NCI-H146 treated with DMSO at 0.1 percent for 48 hours (cell line): ENCODE measurements at regions not wholly inside any gene's neighbourhood (a gene's known extent, or its start where the extent isn't known, plus 50 kb on each side); places are given as distances from the start of the nearest gene placed in this dataset.

ENCODE experiments used
- DNase-seq: peaks from one replicate; lab custom pipeline; 2025; ENCODE audit not compliant: unreplicated experiment; lab: John Stamatoyannopoulos, UW

DNA sequence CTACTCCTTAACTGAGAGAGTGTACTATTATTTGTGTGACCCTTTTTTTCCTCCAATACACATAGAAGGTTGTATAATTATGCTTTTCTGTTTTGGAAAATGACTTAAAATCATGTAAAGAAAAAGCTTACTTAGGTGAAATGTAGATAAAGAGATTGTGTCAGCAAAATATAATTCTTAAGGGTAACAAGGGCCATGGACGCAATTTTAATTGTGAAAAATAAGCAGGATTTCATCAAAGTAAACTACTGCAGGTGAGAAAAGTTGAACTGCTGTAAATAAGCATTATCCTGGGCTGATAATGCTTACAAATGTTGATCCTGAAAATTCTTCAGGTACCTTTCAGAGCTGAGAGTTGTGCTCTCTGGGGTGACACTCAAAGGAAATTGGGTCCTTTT is 141.5 kb downstream of the RPIA start:
- no peak for DNase-seq

DNA sequence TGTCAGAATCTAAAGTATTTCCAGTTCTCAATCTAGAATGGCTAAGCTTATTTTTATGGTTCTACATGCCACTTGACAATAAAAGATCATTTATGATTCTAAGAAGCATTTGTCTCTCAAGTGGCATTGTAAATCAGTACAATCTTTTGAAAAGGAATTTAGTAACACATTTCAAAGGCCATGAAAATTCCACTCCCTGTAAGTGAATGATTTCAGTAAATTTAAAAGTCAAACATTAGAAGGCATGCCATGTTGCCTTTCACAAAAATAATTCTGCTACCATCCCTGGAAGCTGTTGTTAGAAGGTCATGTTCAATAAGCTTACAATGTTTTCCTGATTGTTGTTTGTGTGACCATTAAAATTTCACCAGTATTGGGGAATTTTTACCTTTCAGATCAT is 142.9 kb downstream of the RPIA start:
- no peak for DNase-seq

DNA sequence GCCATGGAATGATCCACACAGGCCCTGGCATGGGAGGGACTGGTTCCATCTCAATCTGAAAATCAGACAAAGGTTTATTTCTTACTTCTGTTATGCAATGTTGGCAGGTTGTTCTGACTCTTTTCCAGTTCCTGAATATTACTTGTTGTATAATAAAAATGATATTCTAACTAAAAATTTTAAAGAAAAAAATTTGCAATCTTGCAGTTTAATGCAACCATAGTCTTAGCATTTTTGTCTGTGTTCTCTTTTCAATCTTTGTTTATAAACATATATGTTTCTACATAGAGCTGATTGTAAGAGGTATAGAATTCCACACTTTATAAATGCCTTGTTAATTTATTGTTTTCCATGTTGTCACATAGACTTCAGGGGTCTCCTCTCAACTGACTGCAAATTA is 143.4 kb downstream of the RPIA start:
- DNase-seq, result no peak

DNA sequence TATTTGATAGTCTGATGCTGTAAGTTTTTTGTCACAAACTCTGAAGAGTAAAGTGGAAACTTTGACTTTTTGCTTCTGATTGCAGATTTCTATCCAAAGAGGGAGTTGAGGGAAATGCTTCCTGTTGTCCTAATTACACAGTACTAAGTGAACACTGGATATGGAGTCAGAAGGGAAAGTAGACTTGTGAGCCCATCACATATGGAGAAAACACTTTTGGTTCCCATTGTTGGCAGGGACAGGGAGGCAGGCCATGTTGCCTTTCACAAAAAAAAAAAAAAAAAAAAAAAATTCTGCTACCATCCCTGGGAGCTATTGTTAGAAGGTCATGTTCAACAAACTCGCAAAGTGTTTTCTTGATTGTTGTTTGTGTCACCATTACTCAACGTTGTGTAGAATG is 144.3 kb downstream of the RPIA start:
- no peak for DNase-seq

DNA sequence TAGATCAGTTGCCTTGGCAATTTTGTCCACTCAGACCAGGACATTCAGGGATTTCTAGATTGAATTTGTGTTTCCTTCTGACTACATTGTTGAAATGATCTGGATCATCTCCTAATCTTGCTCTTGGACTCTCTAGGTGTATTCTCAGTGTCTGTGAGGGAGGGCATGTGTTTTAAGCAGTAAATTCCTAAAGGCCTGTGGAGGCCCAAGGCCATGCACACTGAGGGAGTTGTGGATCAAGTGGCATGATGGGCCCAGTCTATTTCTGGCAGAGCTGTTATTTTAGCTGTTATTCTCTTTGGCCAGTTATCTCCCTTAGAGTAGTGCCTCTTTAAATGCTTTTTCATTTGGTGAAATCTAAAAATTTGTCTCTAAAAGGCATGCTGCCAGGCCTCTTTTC is 144.9 kb downstream of the RPIA start:
- no peak for DNase-seq

DNA sequence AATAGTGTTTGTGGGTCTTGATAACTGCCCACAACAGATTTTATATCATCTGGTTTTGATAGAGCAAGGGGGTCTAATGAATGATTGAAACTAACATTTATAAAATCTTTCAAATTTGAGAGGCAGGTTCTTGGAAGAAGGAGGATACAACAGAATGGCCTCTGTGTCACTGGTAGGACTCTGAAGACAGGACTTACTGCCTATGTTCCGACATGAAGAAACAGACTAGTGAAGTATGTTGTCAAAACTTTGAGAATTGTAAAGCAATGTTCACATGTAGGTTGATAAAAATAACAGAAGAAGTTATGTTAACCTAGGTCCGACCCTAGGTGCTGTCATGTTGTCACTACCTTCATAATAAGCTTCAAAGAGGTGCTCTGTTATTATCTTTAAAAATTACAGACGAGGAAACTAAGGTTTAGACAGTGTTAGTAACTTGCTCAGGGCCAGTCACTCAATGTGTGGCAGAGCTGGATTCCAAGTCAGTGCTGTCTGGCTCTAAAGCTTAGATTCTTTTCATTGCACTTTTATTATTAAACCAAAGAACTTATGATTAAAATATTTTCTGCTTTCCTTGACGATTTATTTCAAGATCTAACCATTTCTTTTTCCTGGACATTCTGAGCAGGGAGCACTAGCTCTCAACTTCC is 146.2 kb downstream of the RPIA start:
- no peak for DNase-seq

DNA sequence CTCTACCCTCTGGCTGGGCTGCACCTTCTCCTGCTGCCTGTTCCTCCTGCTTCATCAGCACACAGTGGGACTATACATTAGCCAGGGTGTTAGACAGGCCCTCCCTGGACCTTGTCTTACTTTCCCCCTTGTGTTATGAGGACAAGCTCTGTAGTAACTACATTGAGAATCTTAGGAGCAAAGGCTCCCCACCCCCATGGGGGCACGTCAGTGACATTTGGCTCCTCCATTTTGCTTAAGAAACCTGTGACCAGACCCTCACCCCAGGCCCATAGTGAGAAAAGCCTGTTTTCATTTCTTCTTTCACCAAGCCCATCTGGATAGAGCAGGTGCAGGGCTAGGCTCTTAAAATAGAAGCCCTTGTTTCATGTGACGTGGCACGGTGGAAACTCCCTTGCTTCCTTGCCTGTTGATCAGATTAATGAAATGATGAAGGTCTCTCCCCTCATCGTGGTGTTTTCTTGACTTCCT is 146.7 kb downstream of the RPIA start:
- DNase-seq, result no peak

DNA sequence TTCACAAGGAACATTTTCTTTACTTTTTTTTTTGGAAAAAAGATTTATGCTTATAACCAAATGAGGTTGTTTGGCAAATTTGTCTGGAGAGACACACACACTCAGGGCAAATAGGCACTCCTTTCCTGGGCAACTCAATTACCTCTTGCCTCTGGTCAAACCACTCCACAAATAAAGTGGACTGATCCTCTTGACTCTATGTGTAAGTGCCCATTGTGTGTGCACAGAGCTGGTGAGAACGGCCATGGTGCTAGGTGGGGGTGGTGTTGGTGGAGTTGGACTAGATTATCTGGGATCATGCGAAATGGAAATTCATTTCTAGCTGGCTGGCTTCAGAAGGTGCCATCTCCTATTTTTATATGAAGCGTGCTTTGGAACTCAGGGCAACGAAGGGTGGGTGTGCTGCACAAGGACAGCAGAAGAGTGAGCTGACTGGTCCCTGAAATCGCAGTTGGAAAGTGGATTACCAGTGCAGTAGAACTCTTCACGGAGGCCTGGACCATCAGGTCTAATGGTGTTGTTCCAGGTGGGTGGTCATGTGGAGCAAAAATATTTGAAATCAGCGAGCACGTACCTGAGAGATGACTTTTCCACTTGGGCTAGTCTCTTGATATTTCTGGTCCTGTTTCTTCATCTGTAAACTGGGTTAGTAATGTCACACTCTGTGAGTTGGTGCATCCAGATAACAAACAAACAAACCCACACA is 149.9 kb downstream of the RPIA start:
- no peak for DNase-seq

DNA sequence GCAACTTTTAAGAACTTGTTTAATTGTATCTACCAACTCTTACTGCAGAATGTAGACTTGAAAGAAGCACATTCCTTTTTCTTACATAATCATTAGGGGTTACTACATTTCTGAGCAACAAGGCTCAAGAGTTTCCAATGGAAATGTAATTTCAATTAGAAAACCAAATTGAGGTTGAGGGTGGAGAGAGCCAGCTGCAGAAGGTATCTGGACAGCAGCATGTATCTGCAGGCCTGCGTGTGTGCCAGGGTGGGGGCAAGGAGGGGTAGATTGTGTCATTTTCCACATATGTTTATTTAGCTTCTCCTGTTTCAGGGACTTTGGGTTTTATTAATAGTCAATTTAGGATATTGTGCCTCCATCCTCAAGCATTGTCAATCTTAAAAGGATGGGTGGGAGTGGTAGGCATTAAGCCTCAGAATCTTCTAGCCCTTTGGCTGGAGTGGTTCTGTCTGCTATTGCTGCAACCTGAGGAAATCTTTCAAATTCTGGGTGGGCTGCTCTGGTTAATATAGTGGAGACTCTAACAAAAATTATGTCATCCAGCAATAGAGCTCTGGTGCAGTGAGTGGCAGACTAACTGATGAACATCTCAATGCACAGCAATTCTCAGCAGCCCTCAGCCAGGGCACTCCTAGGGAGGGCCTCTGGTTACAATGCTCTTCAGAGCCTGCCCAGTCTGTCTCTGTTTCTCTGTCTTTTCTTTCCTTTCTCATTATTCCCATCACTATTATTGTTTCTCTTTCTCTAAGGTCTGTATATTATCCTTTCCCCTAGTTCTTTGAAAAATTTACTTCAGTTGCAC is 151.4 kb downstream of the RPIA start:
- no peak for DNase-seq

DNA sequence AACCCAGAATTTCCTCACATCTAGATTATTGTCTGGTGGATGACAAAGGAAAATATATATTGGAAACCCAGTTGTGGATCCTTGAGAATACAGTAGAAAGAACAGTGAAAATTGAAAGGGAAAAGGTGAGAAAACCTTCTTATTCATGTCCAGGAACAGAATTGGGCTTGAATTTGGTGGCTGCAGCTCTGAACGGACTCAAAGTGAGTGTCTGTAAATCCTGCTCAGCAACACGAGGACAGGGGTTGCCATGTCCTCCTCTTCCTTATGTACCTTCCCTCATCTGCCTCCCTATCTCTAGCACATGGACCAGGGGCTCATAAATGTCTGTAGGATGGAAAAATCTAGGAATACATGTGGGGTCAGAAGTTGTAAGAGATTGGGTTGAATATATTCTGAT is 152.2 kb downstream of the RPIA start:
- DNase-seq, result no peak

DNA sequence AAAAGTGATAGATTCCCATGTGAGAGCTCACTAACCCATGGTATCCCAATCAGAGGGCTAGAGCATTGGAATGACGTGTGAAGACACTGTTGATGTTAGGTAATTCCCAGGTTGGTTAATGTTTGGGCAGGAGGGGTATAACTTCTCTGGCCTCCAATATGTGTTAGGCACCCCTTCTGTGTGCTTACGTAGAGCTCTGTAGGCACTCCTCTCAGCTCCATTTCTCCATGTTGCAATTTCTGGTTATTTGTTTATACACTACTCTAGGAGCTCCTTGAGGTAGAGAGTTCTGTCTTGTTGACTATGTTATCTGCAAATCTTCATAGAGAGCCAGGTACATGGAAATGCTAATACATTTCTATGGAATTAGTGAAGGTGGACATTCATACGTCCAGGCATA is 153.5 kb downstream of the RPIA start:
- no peak for DNase-seq

DNA sequence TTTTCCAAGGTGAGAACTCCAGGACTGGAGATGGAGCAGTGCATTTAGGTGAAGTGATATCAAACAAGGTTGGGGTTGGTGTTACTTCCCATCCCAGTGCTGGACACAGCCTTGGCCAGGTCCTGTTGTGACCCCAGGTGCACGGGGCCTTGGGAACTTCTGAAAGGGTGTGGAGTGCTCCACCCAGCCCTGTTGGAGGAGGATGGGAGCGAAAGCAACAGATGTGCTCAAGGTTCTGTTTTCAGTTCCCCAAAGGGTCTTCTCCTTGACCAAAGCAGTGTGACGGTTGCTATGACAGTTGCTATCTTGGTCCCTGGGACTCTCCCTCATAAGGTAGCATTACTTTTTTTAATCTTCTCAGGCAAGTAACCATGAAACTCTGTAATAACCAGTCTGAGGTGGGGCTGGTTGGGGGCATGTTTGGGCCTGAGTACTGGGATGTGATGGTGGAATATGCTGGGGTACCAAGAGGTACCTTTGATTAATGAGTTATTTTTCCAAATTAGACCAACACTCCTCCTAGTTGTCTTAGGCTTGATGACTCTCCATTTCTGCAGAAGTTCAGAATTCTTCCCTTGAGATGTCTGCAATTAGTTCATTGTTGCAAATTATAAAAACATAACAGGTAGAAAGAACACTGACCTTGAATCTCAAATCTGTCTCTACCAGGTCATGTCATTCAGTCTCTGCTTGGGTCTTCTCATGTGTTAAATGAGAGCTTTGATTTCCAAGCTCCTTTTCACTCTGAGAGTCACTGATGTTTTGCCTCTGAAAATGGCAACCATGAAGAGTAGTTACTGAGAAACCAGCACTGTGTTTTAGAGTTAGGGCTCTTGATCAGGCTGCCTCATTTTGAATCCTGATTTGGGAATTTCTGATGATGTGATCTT is 154.5 kb downstream of the RPIA start:
- DNase-seq, result no peak

DNA sequence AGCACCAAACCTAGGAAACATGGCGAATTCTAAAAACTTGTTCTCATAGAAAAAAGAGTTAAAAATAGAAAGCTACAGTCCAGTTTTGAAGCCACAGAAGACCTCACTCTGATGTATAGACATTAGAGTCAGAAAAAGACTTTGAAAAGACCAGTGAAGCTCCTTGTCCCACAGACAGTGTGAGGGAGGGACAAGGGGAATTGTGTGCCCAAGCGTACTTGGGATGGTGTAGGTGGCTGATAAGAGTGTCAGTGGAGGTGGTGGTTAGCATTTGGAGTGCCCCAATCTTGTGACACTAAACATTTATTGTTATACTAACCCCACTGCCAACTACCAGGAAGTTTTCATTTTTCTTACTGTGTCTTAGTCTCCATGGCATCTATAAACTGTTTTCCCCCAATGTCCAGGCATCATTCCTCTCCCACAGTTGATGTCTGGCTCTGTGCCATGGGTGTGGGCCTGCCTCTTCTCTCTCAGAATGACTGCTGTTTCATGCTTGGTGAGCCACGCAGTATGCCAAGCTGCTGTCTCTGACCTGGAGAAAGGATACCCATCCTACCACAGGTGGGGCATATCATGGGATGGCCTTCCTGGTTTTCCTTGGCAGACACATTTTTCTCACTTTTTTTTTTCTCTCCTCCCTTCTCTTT is 161.4 kb downstream of the RPIA start:
- no peak for DNase-seq

DNA sequence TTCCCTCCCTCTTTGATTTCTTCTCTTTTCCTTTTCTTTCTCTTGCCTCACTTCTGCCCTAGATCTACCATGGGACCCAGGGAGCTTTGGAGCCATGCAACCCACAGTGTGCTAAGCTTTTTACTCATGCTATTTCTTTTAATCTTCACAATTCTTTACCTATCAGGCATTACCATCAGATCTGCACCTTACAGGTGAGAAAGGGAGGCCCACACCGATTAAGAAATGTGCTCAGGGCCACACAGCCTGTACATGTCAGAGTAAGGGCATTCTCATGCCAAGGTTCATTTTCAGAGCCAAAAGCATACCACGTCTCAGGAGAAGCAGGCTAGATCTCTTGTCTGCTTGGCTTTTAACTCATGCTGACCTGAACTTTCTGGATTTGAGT is 161.9 kb downstream of the RPIA start:
- DNase-seq, result no peak

DNA sequence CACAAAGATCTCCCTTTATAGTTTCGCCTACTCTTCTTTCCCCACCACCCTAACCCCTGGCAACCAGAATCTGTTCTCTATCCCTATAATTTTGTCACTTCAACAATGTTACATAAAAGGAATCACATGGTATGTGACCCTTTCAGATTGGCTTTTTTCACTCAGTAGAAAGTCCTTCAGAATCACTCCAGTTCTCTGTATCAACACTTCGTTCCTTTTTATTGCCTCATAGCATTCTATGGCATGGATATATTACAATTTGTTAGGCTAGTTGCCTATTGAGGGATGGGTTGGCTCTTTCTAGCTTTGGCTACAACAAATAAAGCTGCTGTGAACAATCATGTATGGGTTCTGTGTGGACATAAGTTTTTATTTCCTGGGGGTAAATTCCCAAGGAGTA is 163.1 kb downstream of the RPIA start:
- DNase-seq, result no peak

DNA sequence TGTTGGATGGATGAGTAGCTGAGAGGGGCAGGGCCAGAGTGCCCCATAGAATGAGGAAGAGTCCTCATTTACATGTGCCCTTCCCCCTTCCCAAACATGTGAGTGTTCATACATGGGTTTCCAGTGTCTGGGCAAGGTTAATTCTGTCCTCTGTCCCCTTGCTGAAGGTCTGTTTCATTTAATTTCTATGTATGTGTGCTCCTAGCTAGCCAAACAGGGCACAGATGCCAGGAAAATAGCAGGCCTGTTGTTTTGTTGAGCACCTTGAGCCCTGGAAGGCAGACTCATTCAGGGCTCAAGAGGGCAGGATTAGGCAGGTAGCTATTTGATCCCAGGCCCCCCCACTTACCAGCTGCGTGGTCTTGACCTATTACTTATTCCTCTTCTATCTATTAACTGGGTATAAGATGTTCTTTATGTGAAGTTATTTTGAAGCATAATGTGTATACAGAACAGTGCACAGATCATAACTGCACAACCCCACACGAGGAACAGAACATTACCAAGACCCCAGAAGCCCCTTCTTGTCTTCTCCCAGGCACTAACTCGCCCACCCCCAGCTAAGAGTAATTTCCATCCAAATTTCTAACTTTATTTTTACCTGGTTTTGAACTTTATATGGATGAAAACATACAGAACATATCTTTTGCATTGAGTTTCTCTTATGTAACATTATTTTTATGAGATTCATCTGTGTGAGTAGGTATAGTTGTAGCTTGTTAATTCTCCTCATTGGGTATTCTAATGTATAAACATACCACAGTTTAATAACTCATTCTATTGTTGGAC is 164.3 kb downstream of the RPIA start:
- no peak for DNase-seq

DNA sequence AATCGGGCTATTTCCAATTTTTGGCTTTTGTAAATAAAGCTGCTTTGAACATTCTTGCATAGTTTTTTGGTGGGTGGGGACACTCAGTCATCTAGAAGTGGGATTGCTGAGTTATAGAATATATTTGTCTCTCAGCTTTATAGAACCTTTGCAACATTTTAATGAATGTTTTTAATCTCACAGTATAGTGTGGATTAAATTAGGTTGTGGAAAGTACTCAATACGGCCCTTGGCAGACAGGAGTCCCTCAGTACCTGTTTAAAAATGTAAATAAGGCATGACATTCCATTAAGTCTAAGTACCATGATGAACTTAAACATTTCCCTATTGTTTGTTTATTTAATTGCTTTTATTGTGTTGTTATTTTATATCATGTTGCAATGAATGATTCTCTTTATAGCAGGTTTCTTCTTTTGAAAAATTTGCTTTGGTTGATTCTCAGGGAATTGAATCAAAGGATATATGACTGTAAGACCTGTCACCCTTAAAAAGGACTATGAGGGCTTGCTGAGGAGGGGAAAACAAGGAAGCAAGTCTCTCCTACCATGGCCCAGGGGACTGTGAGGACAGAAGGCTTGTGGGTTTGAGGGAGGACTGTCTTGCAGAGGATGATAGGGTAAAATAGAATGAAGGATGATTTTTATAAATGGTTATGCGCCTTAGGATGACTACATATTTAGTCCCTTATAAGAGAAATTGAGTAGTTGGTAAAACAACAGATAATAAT is 165.1 kb downstream of the RPIA start:
- no peak for DNase-seq

DNA sequence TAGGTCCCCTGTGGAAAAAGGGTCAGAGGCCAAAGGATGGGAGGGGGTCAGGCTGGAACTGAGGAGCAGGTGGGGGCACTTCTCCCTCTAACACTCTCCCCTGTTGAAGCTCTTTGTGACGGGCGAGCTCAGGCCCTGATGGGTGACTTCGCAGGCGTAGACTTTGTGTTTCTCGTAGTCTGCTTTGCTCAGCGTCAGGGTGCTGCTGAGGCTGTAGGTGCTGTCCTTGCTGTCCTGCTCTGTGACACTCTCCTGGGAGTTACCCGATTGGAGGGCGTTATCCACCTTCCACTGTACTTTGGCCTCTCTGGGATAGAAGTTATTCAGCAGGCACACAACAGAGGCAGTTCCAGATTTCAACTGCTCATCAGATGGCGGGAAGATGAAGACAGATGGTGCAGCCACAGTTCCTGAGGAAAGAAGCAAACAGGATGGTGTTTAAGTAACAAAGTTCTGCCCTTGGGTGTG is 165.8 kb downstream of the RPIA start:
- no peak for DNase-seq

DNA sequence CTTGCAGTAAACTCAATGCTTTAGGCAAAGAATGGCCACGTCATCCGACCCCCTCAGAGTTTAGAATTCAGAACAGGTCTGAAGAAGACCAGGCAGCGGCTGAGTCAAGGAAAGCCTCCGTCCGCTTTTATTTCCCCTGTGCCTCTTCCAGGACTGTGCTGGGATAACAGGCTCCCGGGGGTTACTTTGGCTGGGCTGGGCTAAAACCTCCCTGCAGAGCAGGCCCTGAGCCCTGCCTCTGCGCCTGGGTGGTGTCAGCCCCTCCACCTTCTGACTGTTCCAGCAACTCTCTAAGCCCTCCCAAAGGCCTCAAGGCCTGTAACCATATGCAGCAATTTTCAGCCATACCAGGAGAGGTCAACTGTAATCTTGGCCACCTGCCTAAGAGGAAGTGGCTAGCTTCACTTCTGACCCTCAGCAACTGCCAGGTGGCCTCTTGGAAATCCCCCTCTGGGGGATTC is 166.5 kb downstream of the RPIA start:
- DNase-seq, result no peak
